ENCODE measurements at regions not wholly inside any gene's neighbourhood (a gene's known extent, or its start where the extent isn't known, plus 50 kb on each side); places are given as distances from the start of the nearest gene placed in this dataset.
"Not testable (repeated sequence)": the region's sequence is repeated elsewhere in the genome, so short reads cannot be mapped to it uniquely, and the experiment has no call there.

- DNase-seq (ENCODE audit: insufficient read length, low spot score) = no peak
- no peak for FAIRE-seq
- TF ChIP-seq POLR2AphosphoS5 (IDR thresholded peaks at IDR 0.05; ENCODE audit: low read depth, low read length) (no peak), POU2F2 (IDR thresholded peaks at IDR 0.05; ENCODE audit: low read depth, low read length) (no peak), POLR2A (IDR thresholded peaks at IDR 0.05; ENCODE audit: low read depth, low read length) (no peak), SPI1 (IDR thresholded peaks at IDR 0.05; ENCODE audit: low read depth, low read length) (no peak), PAX5 (IDR thresholded peaks at IDR 0.05; ENCODE audit: insufficient read depth, low read length, severe bottlenecking) (no peak), TAF1 (IDR thresholded peaks at IDR 0.05; ENCODE audit: low read depth, low read length) (no peak)
These were observed 80.7 kb downstream of the JRKL start for GRCh38 chr11:96470521-96470920.

GRCh38 chr11:96472085-96472484, 82.3 kb downstream of the JRKL start:
- DNase-seq (ENCODE audit: insufficient read length, low spot score) (no peak), FAIRE-seq (no peak)
- TF ChIP-seq SPI1 (IDR thresholded peaks at IDR 0.05; ENCODE audit: low read depth, low read length) (no peak), POLR2A (IDR thresholded peaks at IDR 0.05; ENCODE audit: low read depth, low read length) (no peak), TAF1 (IDR thresholded peaks at IDR 0.05; ENCODE audit: low read depth, low read length) (no peak), POLR2AphosphoS5 (IDR thresholded peaks at IDR 0.05; ENCODE audit: low read depth, low read length) (no peak), POU2F2 (IDR thresholded peaks at IDR 0.05; ENCODE audit: low read depth, low read length) (no peak)

GRCh38 chr11:96474263-96474662, 84.5 kb downstream of the JRKL start:
- TF ChIP-seq TAF1 (IDR thresholded peaks at IDR 0.05; ENCODE audit: low read depth, low read length) (no peak), POLR2A (IDR thresholded peaks at IDR 0.05; ENCODE audit: low read depth, low read length) (no peak), PAX5 (IDR thresholded peaks at IDR 0.05; ENCODE audit: insufficient read depth, low read length, severe bottlenecking) (no peak)
- FAIRE-seq (no peak), DNase-seq (ENCODE audit: insufficient read length, low spot score) (no peak)

GRCh38 chr11:96481204-96481603, 91.4 kb downstream of the JRKL start:
- no peak for DNase-seq (ENCODE audit: insufficient read length, low spot score)
- no peak for FAIRE-seq

GRCh38 chr11:96481771-96482170, 92.0 kb downstream of the JRKL start:
- FAIRE-seq = no peak
- TF ChIP-seq TAF1 (IDR thresholded peaks at IDR 0.05; ENCODE audit: low read depth, low read length) (no peak), POLR2AphosphoS5 (IDR thresholded peaks at IDR 0.05; ENCODE audit: low read depth, low read length) (no peak), POU2F2 (IDR thresholded peaks at IDR 0.05; ENCODE audit: low read depth, low read length) (no peak), SPI1 (IDR thresholded peaks at IDR 0.05; ENCODE audit: low read depth, low read length) (no peak), PAX5 (IDR thresholded peaks at IDR 0.05; ENCODE audit: insufficient read depth, low read length, severe bottlenecking) (no peak), POLR2A (IDR thresholded peaks at IDR 0.05; ENCODE audit: low read depth, low read length) (no peak)
- no peak for DNase-seq (ENCODE audit: insufficient read length, low spot score)

More at GRCh38 chr11:96481204-96481603, 91.4 kb downstream of the JRKL start:
- TF ChIP-seq SPI1 (IDR thresholded peaks at IDR 0.05; ENCODE audit: low read depth, low read length) (no peak), POU2F2 (IDR thresholded peaks at IDR 0.05; ENCODE audit: low read depth, low read length) (no peak), PAX5 (IDR thresholded peaks at IDR 0.05; ENCODE audit: insufficient read depth, low read length, severe bottlenecking) (no peak), TAF1 (IDR thresholded peaks at IDR 0.05; ENCODE audit: low read depth, low read length) (no peak), POLR2A (IDR thresholded peaks at IDR 0.05; ENCODE audit: low read depth, low read length) (no peak), POLR2AphosphoS5 (IDR thresholded peaks at IDR 0.05; ENCODE audit: low read depth, low read length) (no peak)

- DNase-seq (ENCODE audit: insufficient read length, low spot score) (no peak), FAIRE-seq (no peak)
- no peak for TF ChIP-seq TAF1 (IDR thresholded peaks at IDR 0.05; ENCODE audit: low read depth, low read length)
- no peak for TF ChIP-seq POLR2A (IDR thresholded peaks at IDR 0.05; ENCODE audit: low read depth, low read length)
- no peak for TF ChIP-seq POLR2AphosphoS5 (IDR thresholded peaks at IDR 0.05; ENCODE audit: low read depth, low read length)
- no peak for TF ChIP-seq SPI1 (IDR thresholded peaks at IDR 0.05; ENCODE audit: low read depth, low read length)
- TF ChIP-seq POU2F2 (IDR thresholded peaks at IDR 0.05; ENCODE audit: low read depth, low read length) = no peak
- no peak for TF ChIP-seq PAX5 (IDR thresholded peaks at IDR 0.05; ENCODE audit: insufficient read depth, low read length, severe bottlenecking)
These were observed 92.4 kb downstream of the JRKL start for GRCh38 chr11:96482193-96482592.

GRCh38 chr11:96483374-96483955, 93.7 kb downstream of the JRKL start:
- FAIRE-seq (no peak), DNase-seq (ENCODE audit: insufficient read length, low spot score) (no peak)
- TF ChIP-seq PAX5 (IDR thresholded peaks at IDR 0.05; ENCODE audit: insufficient read depth, low read length, severe bottlenecking) = no peak
- TF ChIP-seq POLR2AphosphoS5 (IDR thresholded peaks at IDR 0.05; ENCODE audit: low read depth, low read length) = no peak
- TF ChIP-seq SPI1 (IDR thresholded peaks at IDR 0.05; ENCODE audit: low read depth, low read length) = no peak
- no peak for TF ChIP-seq POLR2A (IDR thresholded peaks at IDR 0.05; ENCODE audit: low read depth, low read length)
- no peak for TF ChIP-seq TAF1 (IDR thresholded peaks at IDR 0.05; ENCODE audit: low read depth, low read length)
- TF ChIP-seq POU2F2 (IDR thresholded peaks at IDR 0.05; ENCODE audit: low read depth, low read length) = no peak

GRCh38 chr11:96484361-96484760, 94.5 kb downstream of the JRKL start:
- FAIRE-seq (no peak), DNase-seq (ENCODE audit: insufficient read length, low spot score) (no peak)
- TF ChIP-seq PAX5 (IDR thresholded peaks at IDR 0.05; ENCODE audit: insufficient read depth, low read length, severe bottlenecking) (no peak), POLR2A (IDR thresholded peaks at IDR 0.05; ENCODE audit: low read depth, low read length) (no peak), SPI1 (IDR thresholded peaks at IDR 0.05; ENCODE audit: low read depth, low read length) (no peak), POLR2AphosphoS5 (IDR thresholded peaks at IDR 0.05; ENCODE audit: low read depth, low read length) (no peak)

GRCh38 chr11:96486890-96487611, 97.2 kb downstream of the JRKL start:
- FAIRE-seq (no peak), DNase-seq (ENCODE audit: insufficient read length, low spot score) (no peak)
- no peak for TF ChIP-seq POLR2AphosphoS5 (IDR thresholded peaks at IDR 0.05; ENCODE audit: low read depth, low read length)
- TF ChIP-seq SPI1 (IDR thresholded peaks at IDR 0.05; ENCODE audit: low read depth, low read length) = no peak
- no peak for TF ChIP-seq POLR2A (IDR thresholded peaks at IDR 0.05; ENCODE audit: low read depth, low read length)
- TF ChIP-seq POU2F2 (IDR thresholded peaks at IDR 0.05; ENCODE audit: low read depth, low read length) = no peak
- no peak for TF ChIP-seq TAF1 (IDR thresholded peaks at IDR 0.05; ENCODE audit: low read depth, low read length)
- no peak for TF ChIP-seq PAX5 (IDR thresholded peaks at IDR 0.05; ENCODE audit: insufficient read depth, low read length, severe bottlenecking)

- not testable (repeated sequence) for DNase-seq (ENCODE audit: insufficient read length, low spot score); FAIRE-seq
These were observed 99.1 kb downstream of the JRKL start for GRCh38 chr11:96488911-96489310.

All from GM12891 (cell line).